Neuronal stem cell (in vitro differentiated cells): ENCODE measurements at regions not wholly inside any gene's neighbourhood (a gene's known extent, or its start where the extent isn't known, plus 50 kb on each side); places are given as distances from the start of the nearest gene placed in this dataset.

Experiments used
- DNase-seq: peaks from one replicate; pipeline ENCODE4 v3.0.0-alpha.2; 2013; ENCODE audit warnings: low spot score
- H2AFZ ChIP-seq: one replicate; pipeline ENCODE4 v1.6.1; 2013; ENCODE audit warnings: mild to moderate bottlenecking, low read length, inconsistent platforms
- H2AK5ac ChIP-seq: 2 replicates; pipeline ENCODE4 v1.6.1; 2013; ENCODE audit warnings: low read depth, mild to moderate bottlenecking, inconsistent platforms, low read length, moderate library complexity, mixed read lengths
- H2BK120ac ChIP-seq: 2 replicates; pipeline ENCODE4 v1.6.1; 2013; ENCODE audit warnings: low read depth, mild to moderate bottlenecking, inconsistent platforms, low read length, moderate library complexity, mixed read lengths
- H2BK12ac ChIP-seq: one replicate; pipeline ENCODE4 v1.6.1; 2013; ENCODE audit warnings: low read length, inconsistent platforms
- H2BK15ac ChIP-seq: 2 replicates; pipeline ENCODE4 v1.6.1; 2013; ENCODE audit warnings: mild to moderate bottlenecking, low read length, inconsistent platforms, mixed read lengths
- H2BK5ac ChIP-seq: one replicate; pipeline ENCODE4 v1.6.1; 2013; ENCODE audit warnings: inconsistent platforms, mild to moderate bottlenecking, low read length, moderate library complexity
- H3K14ac ChIP-seq: one replicate; pipeline ENCODE4 v1.6.1; 2013; ENCODE audit warnings: low read length, inconsistent platforms
- H3K18ac ChIP-seq: 2 replicates; pipeline ENCODE4 v1.6.1; 2013; ENCODE audit warnings: low read length, inconsistent platforms
- H3K23ac ChIP-seq: 2 replicates; pipeline ENCODE4 v1.6.1; 2013; ENCODE audit warnings: low read depth, mild to moderate bottlenecking, mixed read lengths, low read length, inconsistent platforms; ENCODE audit not compliant: poor library complexity
- H3K27ac ChIP-seq: replicated peaks from 3 replicates; pipeline ENCODE4 v1.5.1; 2013; ENCODE audit warnings: low read length, inconsistent platforms
- H3K27me3 ChIP-seq, 3 experiments: 2 replicates each; pipeline ENCODE4 v1.6.1; 2013; ENCODE audit warnings: low read length in 3 of 3, mild to moderate bottlenecking in 2 of 3, inconsistent platforms in 1 of 3, low read depth in 1 of 3, mixed read lengths in 1 of 3, moderate library complexity in 1 of 3; ENCODE audit not compliant: control insufficient read depth in 3 of 3, insufficient read depth in 3 of 3
- H3K36me3 ChIP-seq, 2 donors: replicated peaks in 1 of 2; 2 replicates each; pipeline ENCODE4 v1.6.1; 2013; ENCODE audit warnings: low read length in 2 of 2; ENCODE audit not compliant: control insufficient read depth in 2 of 2, insufficient read depth in 2 of 2
- H3K4ac ChIP-seq: 2 replicates; pipeline ENCODE4 v1.6.1; 2013; ENCODE audit warnings: inconsistent platforms, mild to moderate bottlenecking, low read length, moderate library complexity
- H3K4me1 ChIP-seq, 2 donors: 1 replicate in 1 of 2; 2 replicates in 1 of 2; pipeline ENCODE4 v1.6.1; 2013; ENCODE audit warnings: low read length in 2 of 2, low read depth in 1 of 2; ENCODE audit not compliant: control insufficient read depth in 2 of 2, insufficient read depth in 1 of 2
- H3K4me2 ChIP-seq: one replicate; pipeline ENCODE4 v1.6.1; 2013; ENCODE audit warnings: mild to moderate bottlenecking, low read length, inconsistent platforms; ENCODE audit not compliant: insufficient read depth, poor library complexity, severe bottlenecking
- H3K4me3 ChIP-seq, 2 donors: 2 replicates each; pipeline ENCODE4 v1.5.1; 2013; ENCODE audit warnings: low read length in 2 of 2, mild to moderate bottlenecking in 2 of 2, inconsistent platforms in 1 of 2, moderate library complexity in 1 of 2
- H3K79me1 ChIP-seq: one replicate; pipeline ENCODE4 v1.6.1; 2013; ENCODE audit warnings: low read depth, mild to moderate bottlenecking, inconsistent platforms, low read length, moderate library complexity
- H3K9ac ChIP-seq: one replicate; pipeline ENCODE4 v1.6.1; 2013; ENCODE audit warnings: mild to moderate bottlenecking, low read depth, low read length, inconsistent platforms; ENCODE audit not compliant: poor library complexity
- H3K9me3 ChIP-seq, 2 donors: replicated peaks in 1 of 2; 2 replicates each; pipeline versions ENCODE3 to v1.6.1; 2013; ENCODE audit warnings: low read length in 2 of 2, mild to moderate bottlenecking in 2 of 2, inconsistent platforms in 1 of 2, low read depth in 1 of 2, mixed read lengths in 1 of 2, moderate library complexity in 1 of 2; ENCODE audit not compliant: control insufficient read depth in 2 of 2, insufficient read depth in 1 of 2
- H4K8ac ChIP-seq: one replicate; pipeline ENCODE4 v1.6.1; 2013; ENCODE audit warnings: low read depth, mild to moderate bottlenecking, inconsistent platforms, low read length, moderate library complexity
- H4K91ac ChIP-seq: one replicate; pipeline ENCODE4 v1.6.1; 2013; ENCODE audit warnings: low read length, low read depth, mild to moderate bottlenecking, inconsistent platforms; ENCODE audit not compliant: poor library complexity
- WGBS, 2 donors: extraction: QIAGEN DNeasy Blood & Tissue Kit; methylation state at CpG; one replicate each; pipeline ENCODE4 v1.1.7; 2013; ENCODE audit warnings: missing lambda C conversion rate in 2 of 2, mixed read lengths in 1 of 2; ENCODE audit not compliant: insufficient read length in 2 of 2, insufficient replicate concordance in 1 of 2; ENCODE audit errors: extremely low coverage in 2 of 2; 5-methylcytosine and 5-hydroxymethylcytosine counted together

- Histone ChIP-seq H3K23ac (no peak overlapping the region), H3K9ac (no peak overlapping the region), H3K4ac (no peak overlapping the region), H2AFZ (no peak overlapping the region), H3K9me3 (peaks cover 0 to 2% of the 10 kb centered on the region in 2 donors), H3K18ac (no peak overlapping the region), H3K4me2 (no peak overlapping the region), H3K79me1 (no peaks in the 10 kb centered on the region), H4K91ac (no peak overlapping the region), H2BK120ac (no peak overlapping the region), H3K27me3 (no peaks in the 10 kb centered on the region), H2BK12ac (no peak overlapping the region), H3K4me1 (no peaks in the 10 kb centered on the region), H3K4me3 (no peak overlapping the region), H2AK5ac (no peak overlapping the region), H2BK15ac (no peak overlapping the region), H3K14ac (no peak overlapping the region), H3K36me3 (no peaks in the 10 kb centered on the region), H2BK5ac (no peak overlapping the region), H3K27ac (no peak overlapping the region), H4K8ac (no peak overlapping the region)
- no CpG with 5 or more reads among the region's 3 CpGs for WGBS, 2 donors
- no peak for DNase-seq
Measured at GRCh38 chr12:45619736-45620135, 109.8 kb upstream of the ARID2 start.

GRCh38 chr12:45621703-45622102, 107.8 kb upstream of the ARID2 start:
- Histone ChIP-seq H3K9ac (no peak overlapping the region), H2AK5ac (no peak overlapping the region), H3K79me1 (no peaks in the 10 kb centered on the region), H3K36me3 (no peaks in the 10 kb centered on the region), H2BK12ac (no peak overlapping the region), H3K27ac (no peak overlapping the region), H4K91ac (no peak overlapping the region), H3K4me1 (no peaks in the 10 kb centered on the region), H4K8ac (no peak overlapping the region), H2BK120ac (no peak overlapping the region), H3K4ac (no peak overlapping the region), H2BK15ac (no peak overlapping the region), H3K4me2 (no peak overlapping the region), H3K9me3 (peaks cover 0 to 2% of the 10 kb centered on the region in 2 donors), H2BK5ac (no peak overlapping the region), H3K4me3 (no peak overlapping the region), H3K27me3 (no peaks in the 10 kb centered on the region), H2AFZ (no peak overlapping the region), H3K23ac (no peak overlapping the region), H3K14ac (no peak overlapping the region), H3K18ac (no peak overlapping the region)
- no CpG with 5 or more reads among the region's 1 CpG for WGBS, 2 donors
- DNase-seq, result no peak

GRCh38 chr12:45622210-45622937, 107.1 kb upstream of the ARID2 start:
- WGBS, 2 donors, result no CpG with 5 or more reads among the region's 3 CpGs
- H3K4me2 ChIP-seq, result no peak overlapping the region

GRCh38 chr12:45623221-45623620, 106.3 kb upstream of the ARID2 start:
- H3K9me3 ChIP-seq, result peaks cover 0 to 2% of the 10 kb centered on the region in 2 donors
- no CpG with 5 or more reads among the region's 5 CpGs for WGBS, 2 donors
- DNase-seq, result no peak
- H3K4ac ChIP-seq, result no peak overlapping the region
- no peak overlapping the region for H3K4me3 ChIP-seq
- H3K18ac ChIP-seq, result no peak overlapping the region
- no peak overlapping the region for H2AFZ ChIP-seq
- no peaks in the 10 kb centered on the region for H3K36me3 ChIP-seq
- H3K23ac ChIP-seq, result no peak overlapping the region
- H2BK5ac ChIP-seq, result no peak overlapping the region
- H4K91ac ChIP-seq, result no peak overlapping the region
- no peak overlapping the region for H2BK120ac ChIP-seq
- no peaks in the 10 kb centered on the region for H3K79me1 ChIP-seq
- H3K9ac ChIP-seq, result no peak overlapping the region
- H4K8ac ChIP-seq, result no peak overlapping the region
- H2BK12ac ChIP-seq, result no peak overlapping the region
- H3K14ac ChIP-seq, result no peak overlapping the region
- peaks cover 0 to 2% of the 10 kb centered on the region in 2 donors for H3K4me1 ChIP-seq
- no peaks in the 10 kb centered on the region for H3K27me3 ChIP-seq
- no peak overlapping the region for H2BK15ac ChIP-seq
- H3K4me2 ChIP-seq, result no peak overlapping the region
- H3K27ac ChIP-seq, result no peak overlapping the region
- H2AK5ac ChIP-seq, result no peak overlapping the region

More at GRCh38 chr12:45622210-45622937, 107.1 kb upstream of the ARID2 start:
- Histone ChIP-seq H3K36me3 (no peaks in the 10 kb centered on the region), H3K18ac (no peak overlapping the region), H3K9me3 (peaks cover 0 to 2% of the 10 kb centered on the region in 2 donors), H2AFZ (no peak overlapping the region), H2AK5ac (no peak overlapping the region), H3K9ac (no peak overlapping the region), H2BK5ac (no peak overlapping the region), H3K4me1 (no peaks in the 10 kb centered on the region), H2BK15ac (no peak overlapping the region), H3K4ac (no peak overlapping the region), H3K14ac (no peak overlapping the region), H3K27me3 (no peaks in the 10 kb centered on the region), H3K27ac (no peak overlapping the region), H4K8ac (no peak overlapping the region), H3K79me1 (no peaks in the 10 kb centered on the region), H2BK12ac (no peak overlapping the region), H2BK120ac (no peak overlapping the region), H4K91ac (no peak overlapping the region), H3K23ac (no peak overlapping the region), H3K4me3 (no peak overlapping the region)
- DNase-seq, result no peak
